BE2C (cell line): ENCODE measurements at regions not wholly inside any gene's neighbourhood (a gene's known extent, or its start where the extent isn't known, plus 50 kb on each side); places are given as distances from the start of the nearest gene placed in this dataset.
"Not testable (repeated sequence)": the region's sequence is repeated elsewhere in the genome, so short reads cannot be mapped to it uniquely, and the experiment has no call there.

Experiments used
- DNase-seq: peaks from one replicate; pipeline ENCODE4 v3.0.0-alpha.2; 2020
- H3K27me3 ChIP-seq: fragments of 250-450 bp; sonication (Bioruptor Pico); 2 replicates; pipeline ENCODE4 v1.5.1; 2020; ENCODE audit warnings: mild to moderate bottlenecking
- H3K36me3 ChIP-seq: fragments of 250-450 bp; sonication (Bioruptor Pico); 2 replicates; pipeline ENCODE4 v1.5.1; 2020; ENCODE audit warnings: mild to moderate bottlenecking
- H3K4me1 ChIP-seq: fragments of 250-450 bp; sonication (Bioruptor Pico); 2 replicates; pipeline ENCODE4 v1.5.1; 2020
- H3K4me3 ChIP-seq: 2 replicates; pipeline ENCODE4 v1.5.1; 2011; ENCODE audit warnings: low read depth, low read length
- H3K9me3 ChIP-seq: fragments of 250-450 bp; sonication (Bioruptor Pico); 2 replicates; pipeline ENCODE4 v1.5.1; 2020
- TF ChIP-seq, protein P1 (sequence below): IDR thresholded peaks from 2 replicates; pipeline ENCODE4 v1.5.1; 2012; ENCODE audit warnings: mild to moderate bottlenecking, low read depth, low read length

DNA sequence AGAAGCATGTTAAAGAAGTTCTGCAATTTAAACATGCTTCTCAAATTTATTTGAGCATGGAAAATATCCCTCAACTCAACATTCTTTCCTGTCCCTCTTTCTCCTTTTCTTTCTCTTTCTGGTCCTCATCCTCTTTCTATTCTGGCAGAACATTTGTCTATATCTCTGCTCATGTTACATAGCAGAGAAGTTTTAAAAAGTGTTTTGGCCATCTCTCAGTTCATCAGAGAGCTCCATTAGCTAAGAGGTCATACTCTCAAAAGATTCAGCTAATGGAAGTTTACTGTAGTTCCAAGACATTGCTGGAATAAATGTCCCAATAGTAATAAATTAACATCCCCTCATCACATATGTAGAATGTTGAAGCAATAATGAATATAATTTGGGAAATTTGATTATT is 53.5 kb downstream of the XCL2 start:
- H3K4me3 ChIP-seq, result no peak overlapping the region
- DNase-seq, result no peak
- H3K27me3 ChIP-seq, result no peaks in the 10 kb centered on the region
- H3K9me3 ChIP-seq, result no peaks in the 10 kb centered on the region
- TF ChIP-seq, protein P1, sequence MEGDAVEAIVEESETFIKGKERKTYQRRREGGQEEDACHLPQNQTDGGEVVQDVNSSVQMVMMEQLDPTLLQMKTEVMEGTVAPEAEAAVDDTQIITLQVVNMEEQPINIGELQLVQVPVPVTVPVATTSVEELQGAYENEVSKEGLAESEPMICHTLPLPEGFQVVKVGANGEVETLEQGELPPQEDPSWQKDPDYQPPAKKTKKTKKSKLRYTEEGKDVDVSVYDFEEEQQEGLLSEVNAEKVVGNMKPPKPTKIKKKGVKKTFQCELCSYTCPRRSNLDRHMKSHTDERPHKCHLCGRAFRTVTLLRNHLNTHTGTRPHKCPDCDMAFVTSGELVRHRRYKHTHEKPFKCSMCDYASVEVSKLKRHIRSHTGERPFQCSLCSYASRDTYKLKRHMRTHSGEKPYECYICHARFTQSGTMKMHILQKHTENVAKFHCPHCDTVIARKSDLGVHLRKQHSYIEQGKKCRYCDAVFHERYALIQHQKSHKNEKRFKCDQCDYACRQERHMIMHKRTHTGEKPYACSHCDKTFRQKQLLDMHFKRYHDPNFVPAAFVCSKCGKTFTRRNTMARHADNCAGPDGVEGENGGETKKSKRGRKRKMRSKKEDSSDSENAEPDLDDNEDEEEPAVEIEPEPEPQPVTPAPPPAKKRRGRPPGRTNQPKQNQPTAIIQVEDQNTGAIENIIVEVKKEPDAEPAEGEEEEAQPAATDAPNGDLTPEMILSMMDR, result no peak
- H3K36me3 ChIP-seq, result no peaks in the 10 kb centered on the region
- H3K4me1 ChIP-seq, result no peaks in the 10 kb centered on the region

DNA sequence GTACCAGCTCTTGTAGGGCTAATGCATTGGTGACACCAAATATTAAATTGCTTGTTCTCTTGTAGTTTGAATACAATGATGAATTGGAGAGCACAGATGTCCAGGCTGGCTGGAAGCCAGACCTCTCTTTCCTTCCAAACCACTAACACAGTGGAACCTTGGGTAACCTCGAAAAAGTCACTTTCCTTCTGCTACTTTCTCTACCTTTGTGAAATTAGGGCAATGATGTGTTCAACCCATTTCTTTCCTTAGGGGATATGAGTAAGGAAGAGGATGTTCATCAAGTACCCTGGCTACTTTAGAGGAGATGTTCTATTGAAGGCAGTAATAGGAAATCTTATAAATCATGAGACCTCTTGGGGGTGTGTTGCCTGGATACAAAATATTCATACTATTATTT is 55.7 kb downstream of the XCL2 start:
- peak; percentile 20 for DNase-seq
- H3K36me3 ChIP-seq, result no peaks in the 10 kb centered on the region
- H3K4me3 ChIP-seq, result no peak overlapping the region
- H3K4me1 ChIP-seq, result no peaks in the 10 kb centered on the region
- TF ChIP-seq, protein P1, result no peak
- H3K27me3 ChIP-seq, result no peaks in the 10 kb centered on the region
- no peaks in the 10 kb centered on the region for H3K9me3 ChIP-seq

DNA sequence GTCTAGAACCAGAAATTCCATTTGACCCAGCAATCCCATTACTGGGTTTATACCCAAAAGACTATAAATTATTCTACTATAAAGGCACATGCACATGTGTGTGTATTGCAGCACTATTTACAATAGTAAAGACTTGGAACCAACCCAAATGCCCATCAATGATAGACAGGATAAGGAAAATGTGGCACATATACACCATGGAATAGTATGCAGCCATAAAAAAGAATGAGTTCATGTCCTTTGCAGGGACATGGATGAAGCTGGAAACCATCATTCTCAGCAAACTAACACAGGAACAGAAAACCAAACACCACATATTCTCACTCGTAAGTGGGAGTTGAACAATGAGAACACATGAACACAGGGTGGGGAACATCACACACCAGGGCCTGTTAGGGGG is 57.0 kb downstream of the XCL2 start:
- DNase-seq, H3K36me3 ChIP-seq, H3K4me3 ChIP-seq, H3K9me3 ChIP-seq, H3K27me3 ChIP-seq, H3K4me1 ChIP-seq: not testable (repeated sequence)

DNA sequence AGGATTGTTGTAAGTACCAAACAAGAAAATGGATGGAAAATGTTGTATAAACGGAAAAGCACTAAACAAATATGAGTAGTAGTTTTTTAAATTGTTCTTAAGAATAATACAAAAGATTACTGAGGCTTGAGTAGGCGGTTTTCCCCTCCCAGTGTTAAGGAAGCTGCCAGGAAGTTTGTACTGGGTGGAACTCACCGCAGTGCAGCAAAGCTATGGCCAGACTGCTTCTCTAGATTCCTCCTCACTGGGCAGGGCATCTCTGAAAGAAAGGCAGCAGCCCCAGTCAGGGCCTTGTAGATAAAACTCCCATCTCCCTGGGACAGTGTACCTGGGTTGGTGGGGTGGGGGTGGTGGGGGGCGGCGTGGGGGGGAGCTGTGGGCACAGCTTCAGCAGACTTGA is 58.7 kb downstream of the XCL2 start:
- no peaks in the 10 kb centered on the region for H3K4me1 ChIP-seq
- no peak overlapping the region for H3K4me3 ChIP-seq
- no peak for DNase-seq
- no peaks in the 10 kb centered on the region for H3K27me3 ChIP-seq
- H3K36me3 ChIP-seq, result no peaks in the 10 kb centered on the region
- H3K9me3 ChIP-seq, result no peaks in the 10 kb centered on the region
- TF ChIP-seq, protein P1, result no peak

DNA sequence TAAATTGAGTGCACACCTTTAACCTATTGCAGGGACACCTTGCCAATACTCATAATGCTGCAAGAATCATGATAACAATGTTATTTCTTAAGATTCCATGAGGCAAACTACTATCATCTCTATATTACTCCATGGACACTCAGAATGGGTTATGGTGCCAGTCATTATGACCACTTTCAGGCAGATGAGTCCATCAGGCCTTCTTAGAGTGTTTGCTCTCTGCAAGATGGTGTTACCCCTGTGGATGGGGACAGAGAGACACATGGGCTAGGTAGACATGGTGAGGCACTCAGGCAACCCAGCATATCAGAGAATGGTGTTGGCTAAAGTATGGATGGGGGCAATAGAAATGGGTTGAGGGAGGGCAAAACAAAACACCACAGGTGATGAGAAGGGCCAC is 59.7 kb downstream of the XCL2 start:
- no peak for DNase-seq
- Histone ChIP-seq H3K4me3 (no peak overlapping the region), H3K27me3 (no peaks in the 10 kb centered on the region), H3K36me3 (no peaks in the 10 kb centered on the region), H3K4me1 (no peaks in the 10 kb centered on the region), H3K9me3 (no peaks in the 10 kb centered on the region)
- TF ChIP-seq, protein P1, result no peak

DNA sequence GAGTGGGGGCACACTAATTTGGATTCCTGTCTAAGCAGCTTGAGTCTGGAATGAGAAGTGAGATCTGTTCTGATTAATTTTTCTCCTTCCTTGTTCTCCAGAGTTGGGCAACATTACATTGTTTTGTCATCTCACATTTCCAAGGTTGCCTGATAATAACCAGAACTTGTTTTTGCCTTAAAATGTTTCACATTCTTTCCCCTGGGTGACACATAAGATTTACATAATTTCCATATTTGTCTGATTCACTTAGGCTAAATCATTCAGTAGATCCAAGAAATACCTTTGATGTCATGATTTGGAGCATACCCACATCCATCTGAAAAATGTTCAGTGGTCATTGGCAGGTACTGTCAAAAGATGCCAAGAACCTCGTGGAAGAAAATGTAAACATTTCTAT is 60.3 kb downstream of the XCL2 start:
- H3K27me3 ChIP-seq, result no peaks in the 10 kb centered on the region
- no peaks in the 10 kb centered on the region for H3K4me1 ChIP-seq
- DNase-seq, result no peak
- TF ChIP-seq, protein P1, result no peak
- no peaks in the 10 kb centered on the region for H3K36me3 ChIP-seq
- no peak overlapping the region for H3K4me3 ChIP-seq
- no peaks in the 10 kb centered on the region for H3K9me3 ChIP-seq

DNA sequence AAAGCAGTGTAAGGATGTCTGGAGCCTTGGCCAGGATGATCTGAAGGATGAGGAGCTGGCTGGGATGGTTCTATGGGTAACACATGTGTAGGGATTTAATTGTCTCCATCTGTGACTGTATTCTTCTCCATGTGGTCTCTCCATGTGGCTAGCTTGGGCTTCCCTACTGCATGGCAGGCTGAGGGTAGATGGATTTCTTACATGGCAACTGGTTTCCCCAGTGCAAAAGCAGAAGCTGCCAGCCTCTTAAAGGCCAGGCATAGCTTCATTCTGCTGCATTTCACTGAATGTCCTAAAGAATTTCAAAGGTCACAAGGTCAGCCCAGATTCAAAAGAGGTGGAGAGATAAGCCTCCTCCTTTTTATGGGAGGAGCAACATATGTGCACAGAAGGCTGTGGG is 61.7 kb downstream of the XCL2 start:
- H3K27me3 ChIP-seq, result no peaks in the 10 kb centered on the region
- no peaks in the 10 kb centered on the region for H3K4me1 ChIP-seq
- H3K4me3 ChIP-seq, result no peak overlapping the region
- no peaks in the 10 kb centered on the region for H3K9me3 ChIP-seq
- TF ChIP-seq, protein P1, result no peak
- no peak for DNase-seq
- H3K36me3 ChIP-seq, result no peaks in the 10 kb centered on the region
